ENCODE measurements at regions not wholly inside any gene's neighbourhood (a gene's known extent, or its start where the extent isn't known, plus 50 kb on each side); places are given as distances from the start of the nearest gene placed in this dataset.
"Not testable (repeated sequence)": the region's sequence is repeated elsewhere in the genome, so short reads cannot be mapped to it uniquely, and the experiment has no call there.

- DNase-seq, result not testable (repeated sequence)
Measured at GRCh38 chr13:65273811-65274420, 1956.2 kb downstream of the PCDH9 start.

GRCh38 chr13:65268009-65268408, 1962.1 kb downstream of the PCDH9 start:
- DNase-seq, result no peak

DNA sequence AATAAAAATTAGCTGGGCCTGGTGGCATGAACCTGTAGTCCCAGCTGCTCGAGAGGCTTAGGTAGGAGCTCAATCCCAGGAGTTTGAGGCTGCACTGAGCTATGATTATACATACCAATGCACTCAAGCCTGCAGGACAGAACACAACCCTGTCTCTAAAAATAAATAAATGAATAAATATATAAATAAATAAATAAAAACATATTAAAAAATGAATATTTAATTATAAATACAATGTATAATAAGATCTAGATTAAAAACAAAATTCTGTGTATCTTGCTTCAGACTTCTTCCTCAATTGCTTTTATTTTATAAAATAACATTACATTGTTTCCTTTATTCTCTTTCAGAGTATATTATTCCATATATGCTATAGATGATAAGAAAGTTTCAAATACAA, 1964.1 kb downstream of the PCDH9 start:
- no peak for DNase-seq

DNA sequence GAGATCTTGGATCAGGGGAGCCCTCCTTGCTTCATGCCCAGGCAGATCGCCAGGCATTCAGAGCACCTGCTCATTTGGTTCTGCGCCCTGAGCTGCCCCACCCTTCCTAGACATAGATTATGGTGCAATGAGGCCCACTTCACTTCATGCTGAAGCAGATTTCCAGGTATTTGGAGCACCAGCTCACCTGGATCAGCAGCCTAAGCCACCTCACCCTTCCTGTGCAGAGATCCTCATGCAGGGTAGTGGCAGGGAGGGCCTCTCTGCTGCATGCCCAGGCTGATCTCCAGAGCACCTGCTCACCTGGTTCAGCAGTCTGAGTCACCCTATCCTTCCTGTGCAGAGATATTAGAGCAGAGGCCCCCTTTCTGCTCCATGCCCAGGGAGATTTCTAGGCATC, 1966.1 kb downstream of the PCDH9 start:
- DNase-seq, result no peak

GRCh38 chr13:65260946-65261891, 1968.9 kb downstream of the PCDH9 start:
- DNase-seq, result no peak

GRCh38 chr13:65240773-65241172, 1989.4 kb downstream of the PCDH9 start:
- DNase-seq, result no peak

DNA sequence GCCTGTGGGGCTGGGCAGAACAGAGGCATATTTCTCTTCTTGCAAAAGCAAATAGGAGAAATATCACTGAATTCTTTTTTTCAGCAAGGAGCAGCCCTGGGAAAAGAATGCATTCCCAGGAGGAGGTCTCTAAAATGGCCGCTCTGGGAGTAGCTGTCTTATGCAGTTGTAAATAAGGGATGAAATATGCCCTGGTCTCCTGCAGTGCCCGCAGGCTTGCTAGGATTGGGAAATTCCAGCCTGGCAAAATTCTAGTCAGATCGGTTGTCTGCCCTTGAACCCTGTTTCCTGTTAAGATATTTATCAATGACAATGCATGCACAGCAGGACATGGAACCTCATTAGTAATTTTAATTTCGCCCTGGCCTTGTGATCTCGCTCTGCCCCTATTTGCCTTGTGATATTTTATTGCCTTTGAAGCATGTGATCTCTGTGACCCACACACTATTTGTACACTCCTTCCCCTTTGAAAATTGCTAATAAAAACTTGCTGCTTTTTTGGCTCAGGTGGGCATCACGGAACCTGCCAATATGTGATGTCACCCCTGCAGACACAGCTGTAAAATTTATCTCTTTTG, 1993.2 kb downstream of the PCDH9 start:
- DNase-seq, result no peak

GRCh38 chr13:65217471-65217995, 2012.6 kb downstream of the PCDH9 start:
- no peak for DNase-seq

- not testable (repeated sequence) for DNase-seq
Measured at GRCh38 chr13:65202845-65203244, 2027.3 kb downstream of the PCDH9 start.

DNA sequence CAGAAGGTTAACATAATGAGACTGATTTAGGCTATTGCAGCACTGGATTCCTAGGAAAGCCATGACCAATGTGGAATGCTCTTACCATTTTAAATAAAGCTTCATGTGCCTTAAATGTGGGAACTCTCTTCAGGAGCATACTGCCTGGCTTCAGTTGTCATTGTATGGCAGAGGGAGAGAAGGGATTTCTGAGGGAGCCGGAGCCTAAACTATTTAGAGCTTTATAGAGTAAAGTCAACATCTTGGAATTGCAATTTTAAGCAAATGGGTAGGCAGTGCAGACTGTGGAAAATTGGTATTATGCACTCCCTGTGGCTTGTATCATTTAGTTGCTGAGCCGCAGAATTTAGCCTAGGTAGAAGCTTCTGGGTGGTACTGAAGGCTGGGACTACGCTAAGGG, 2041.4 kb downstream of the PCDH9 start:
- no peak for DNase-seq

DNA sequence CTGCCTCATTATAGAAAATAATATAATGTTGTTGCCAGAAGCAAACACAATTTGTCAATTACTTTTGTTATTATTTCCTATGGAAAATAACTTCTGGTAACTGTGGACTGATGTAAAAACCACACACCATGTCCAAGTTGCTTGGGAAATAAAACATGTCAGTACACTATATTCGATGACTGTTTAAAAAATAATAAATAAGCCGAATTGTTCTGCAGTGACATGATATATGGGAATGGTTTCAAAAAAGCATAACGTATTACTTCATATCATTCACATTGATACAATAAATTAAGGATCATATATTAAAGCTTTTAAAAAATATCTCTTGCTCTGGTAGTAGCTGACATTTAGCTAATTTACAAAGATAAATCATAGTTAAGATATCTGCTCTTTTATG, 2062.1 kb downstream of the PCDH9 start:
- DNase-seq, result no peak

DNA sequence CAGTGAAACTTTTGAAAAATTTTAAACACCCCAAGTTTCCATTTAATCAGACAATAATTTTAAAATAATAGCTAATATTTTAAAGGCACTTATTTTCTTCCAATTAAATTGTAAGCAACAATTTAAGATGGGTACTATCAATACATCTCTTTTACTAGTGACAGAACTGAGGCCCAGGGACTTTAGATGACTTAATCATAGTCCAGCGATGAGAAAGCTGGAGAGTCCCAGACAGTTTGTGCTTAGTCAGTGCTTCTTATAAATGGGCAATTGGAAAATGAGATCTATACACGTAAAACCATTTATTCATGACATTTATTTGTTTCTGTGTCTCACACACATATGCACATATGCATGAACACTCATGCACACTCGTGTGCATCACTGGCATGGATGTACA, 2063.5 kb downstream of the PCDH9 start:
- no peak for DNase-seq

DNA sequence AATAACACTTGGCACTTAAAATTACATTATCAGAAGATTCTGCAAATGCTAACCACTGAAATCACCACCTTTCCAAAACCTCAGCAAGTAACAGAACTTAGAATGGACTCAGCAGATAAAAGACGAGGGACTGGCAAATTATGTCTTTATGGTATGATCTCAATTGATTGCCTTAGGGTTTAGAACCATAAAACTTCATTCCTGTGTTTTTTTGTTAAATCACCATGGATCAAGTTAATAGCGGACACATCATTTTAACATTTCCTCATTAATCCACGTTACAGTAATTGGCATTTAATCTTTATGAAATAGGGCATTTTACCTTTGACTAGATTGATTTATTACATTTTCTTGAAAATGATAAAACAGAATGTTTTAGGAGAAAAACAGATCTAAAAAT, 2070.3 kb downstream of the PCDH9 start:
- no peak for DNase-seq

DNA sequence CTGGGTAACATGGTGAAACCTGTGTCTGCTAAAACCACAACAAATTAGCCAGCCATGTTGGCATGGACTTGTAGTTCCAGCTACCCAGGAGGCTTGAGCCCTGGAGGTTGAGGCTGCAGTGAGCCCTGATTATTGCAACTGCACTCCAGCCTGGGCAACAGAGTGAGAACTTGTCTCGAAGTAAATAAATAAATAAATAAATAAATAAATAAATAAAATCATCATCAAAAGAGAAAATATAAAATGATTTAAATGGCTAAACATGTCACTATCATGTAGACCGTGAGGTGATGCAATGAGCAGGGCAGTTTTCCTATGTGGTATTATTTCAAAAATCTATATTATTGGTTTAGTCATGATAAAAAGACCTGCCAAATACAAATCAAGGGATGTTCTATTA, 2074.3 kb downstream of the PCDH9 start:
- no peak for DNase-seq

GRCh38 chr13:65154661-65155447, 2075.3 kb downstream of the PCDH9 start:
- DNase-seq, result no peak

DNA sequence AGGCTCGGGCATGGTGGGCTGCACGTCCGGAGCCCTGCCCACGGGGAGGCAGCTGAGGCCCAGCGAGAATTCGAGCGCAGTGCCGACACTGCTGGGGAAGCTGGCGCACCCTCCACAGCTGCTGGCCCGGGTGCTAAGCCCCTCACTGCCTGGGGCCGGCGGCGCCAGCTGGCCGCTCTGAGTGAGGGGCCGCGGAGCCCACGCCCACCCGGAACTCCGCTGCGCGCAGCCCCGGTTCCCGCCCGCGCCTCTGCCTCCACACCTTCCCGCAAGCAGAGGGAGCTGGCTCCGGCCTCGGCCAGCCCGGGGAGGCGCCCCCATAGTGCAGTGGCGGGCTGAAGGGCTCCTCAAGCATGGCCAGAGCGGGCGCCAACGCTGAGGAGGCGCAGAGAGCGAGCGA, 2080.4 kb downstream of the PCDH9 start:
- DNase-seq, result no peak

DNA sequence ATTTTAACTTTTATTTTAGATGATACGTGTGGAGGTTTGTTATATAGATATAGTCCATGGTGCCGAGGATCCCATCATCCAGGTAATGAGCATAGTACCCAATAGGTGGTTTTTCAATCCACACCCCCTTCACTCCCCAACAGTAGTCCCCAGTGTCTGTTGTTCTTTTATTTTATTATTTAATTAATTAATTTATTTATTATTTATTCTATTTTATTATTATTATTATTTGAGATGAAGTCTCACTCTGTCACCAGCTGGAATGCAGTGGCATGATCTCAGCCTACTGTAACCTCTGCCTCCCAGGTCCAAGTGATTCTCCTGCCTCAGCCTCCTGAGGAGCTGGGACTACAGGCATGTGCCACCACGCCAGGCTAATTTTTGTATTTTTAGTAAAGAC, 2086.2 kb downstream of the PCDH9 start:
- no peak for DNase-seq

DNA sequence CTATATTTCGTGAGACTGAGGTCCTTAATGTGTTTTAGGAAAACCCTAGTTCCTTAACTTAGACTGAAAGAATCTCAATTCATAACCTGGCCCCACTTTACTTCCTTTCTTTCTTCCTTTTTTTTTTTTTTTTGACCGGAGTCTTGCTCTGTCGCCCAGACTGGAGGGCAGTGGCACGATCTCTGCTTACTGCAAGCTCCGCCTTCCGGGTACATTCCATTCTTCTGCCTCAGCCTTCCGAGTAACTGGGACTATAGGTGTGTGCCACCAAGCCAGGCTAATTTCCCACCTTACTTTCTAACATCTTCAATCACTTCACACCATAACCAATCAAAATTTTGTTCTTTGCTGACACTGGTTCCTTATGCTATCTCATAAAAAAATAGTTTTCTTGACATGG, 2097.0 kb downstream of the PCDH9 start:
- DNase-seq, result no peak

DNA sequence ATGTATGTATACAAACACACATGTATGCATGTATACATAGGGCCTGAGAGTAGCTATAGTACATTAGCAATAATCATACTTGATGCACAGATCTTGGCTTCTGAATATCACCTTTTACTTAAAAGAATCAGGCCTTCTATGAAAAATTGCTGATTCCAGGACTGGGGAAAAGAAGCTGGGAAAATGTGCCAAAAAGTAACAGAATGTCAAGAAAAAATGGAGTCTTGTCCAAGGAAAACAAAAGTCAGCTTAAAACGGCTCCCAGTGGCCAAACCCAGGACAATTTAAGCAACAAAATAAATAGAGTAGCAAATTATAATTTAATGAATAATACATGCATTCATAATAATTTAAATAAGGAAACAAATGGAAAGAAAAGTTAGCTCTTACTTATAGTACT, 2104.9 kb downstream of the PCDH9 start:
- no peak for DNase-seq

DNA sequence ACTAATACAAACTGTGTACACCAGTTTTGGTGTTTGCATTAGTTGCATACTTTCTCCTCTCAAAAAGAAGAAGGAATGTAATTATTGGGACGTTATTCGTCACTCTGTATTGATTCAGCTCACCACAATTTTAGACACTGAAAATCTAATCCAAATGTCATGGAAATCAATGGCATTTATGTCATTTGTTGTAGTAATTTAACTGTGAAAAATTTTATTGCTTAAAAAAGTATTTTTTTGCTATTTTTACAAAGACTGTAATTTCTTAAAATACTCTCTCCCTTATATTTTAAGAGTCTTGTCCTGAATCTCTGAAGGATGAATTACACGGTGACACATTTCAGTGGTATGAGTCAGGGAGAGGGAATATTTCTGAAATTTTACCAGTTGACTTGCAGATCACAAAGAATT, 2117.6 kb downstream of the PCDH9 start:
- no peak for DNase-seq

DNA sequence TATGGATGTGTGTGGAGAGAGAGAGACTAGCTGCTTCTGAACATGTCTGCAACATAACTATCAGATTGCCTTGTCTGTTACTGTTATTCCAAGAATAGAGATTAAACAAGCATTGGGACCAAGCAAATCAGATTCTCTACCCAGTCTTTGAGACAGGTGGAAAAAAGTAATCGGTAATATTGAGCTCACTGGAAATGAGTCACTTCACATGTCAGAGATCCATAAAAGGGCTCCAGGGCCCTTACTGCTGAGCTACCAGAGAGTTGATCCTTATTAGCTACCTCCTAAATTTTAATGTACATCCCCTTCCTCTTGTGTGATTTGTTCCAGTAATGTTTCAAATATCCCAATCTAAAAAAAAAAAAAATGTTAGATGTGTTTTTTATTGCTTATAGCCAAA, 2118.0 kb downstream of the PCDH9 start:
- DNase-seq, result no peak

- DNase-seq, result no peak
Measured at GRCh38 chr13:65111223-65111622, 2118.9 kb downstream of the PCDH9 start.

DNA sequence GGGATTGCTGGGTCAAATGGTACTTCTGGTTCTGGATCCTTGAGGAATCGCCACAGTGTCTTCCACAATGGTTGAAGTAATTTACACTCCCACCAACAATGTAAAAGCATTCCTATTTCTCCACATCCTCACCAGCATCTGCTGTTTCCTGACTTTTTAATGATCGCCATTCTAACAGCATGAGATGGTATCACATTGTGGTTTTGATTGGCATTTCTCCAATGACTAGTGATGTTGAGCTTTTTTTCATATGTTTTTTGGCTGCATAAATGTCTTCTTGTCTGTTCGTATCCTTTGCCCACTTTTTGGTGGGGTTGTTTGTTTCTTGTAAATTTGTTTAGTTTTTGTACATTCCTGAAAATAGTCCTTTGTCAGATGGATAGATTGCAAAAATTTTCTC, 2125.7 kb downstream of the PCDH9 start:
- DNase-seq, result not testable (repeated sequence)
